ENCODE measurements at regions not wholly inside any gene's neighbourhood (a gene's known extent, or its start where the extent isn't known, plus 50 kb on each side); places are given as distances from the start of the nearest gene placed in this dataset.

GRCh38 chr2:66070721-66071602 lies 364.0 kb upstream of the MEIS1 start (continued):
- peak; percentile 76 for TF ChIP-seq ZNF629 (tag by site-specific recombination; IDR thresholded peaks at IDR 0.05)
- TF ChIP-seq KLF10 (tag by site-specific recombination; IDR thresholded peaks at IDR 0.05) = peak; percentile 40
- TF ChIP-seq MYNN (tag by site-specific recombination; IDR thresholded peaks at IDR 0.05; ENCODE audit: borderline replicate concordance) = no peak
- TF ChIP-seq ZBTB7A (tag by site-specific recombination; IDR thresholded peaks at IDR 0.05; ENCODE audit: low read depth) = no peak
- TF ChIP-seq ZEB2 (tag by site-specific recombination; IDR thresholded peaks at IDR 0.05) = peak; percentile 72; the same call in 1 of the 2 replicates
- TF ChIP-seq REST (tag by site-specific recombination; IDR thresholded peaks at IDR 0.05) = no peak
- TF ChIP-seq ZNF692 (tag by site-specific recombination; IDR thresholded peaks at IDR 0.05) = no peak
- TF ChIP-seq ZNF548 (tag by site-specific recombination; IDR thresholded peaks at IDR 0.05) = no peak
- TF ChIP-seq ZFHX2 (tag by site-specific recombination; conservative IDR thresholded peaks at IDR 0.05) = 0 out of 2 replicates have a peak, but pooled peaks have one; percentile 7
- no peak for TF ChIP-seq ZBTB10 (tag by site-specific recombination; IDR thresholded peaks at IDR 0.05)
- TF ChIP-seq ZNF843 (tag by site-specific recombination; IDR thresholded peaks at IDR 0.05) = peak; percentile 82
- TF ChIP-seq ZNF394 (tag by site-specific recombination; IDR thresholded peaks at IDR 0.05; ENCODE audit: borderline replicate concordance) = 0 out of 2 replicates have a peak, but pooled peaks have one; percentile 16
- peak; percentile 56; the same call in 1 of the 2 replicates for TF ChIP-seq BCL11A (tag by site-specific recombination; IDR thresholded peaks at IDR 0.05; ENCODE audit: low read depth)
- no peak for TF ChIP-seq PBX3 (CRISPR knock-in tag; IDR thresholded peaks at IDR 0.05)
- TF ChIP-seq RBAK (tag by site-specific recombination; IDR thresholded peaks at IDR 0.05) = no peak
- TF ChIP-seq ZNF792 (tag by site-specific recombination; IDR thresholded peaks at IDR 0.05) = peak; percentile 90
- TF ChIP-seq ZNF398 (tag by site-specific recombination; IDR thresholded peaks at IDR 0.05) = no peak
- TF ChIP-seq ZNF777 (tag by site-specific recombination; IDR thresholded peaks at IDR 0.05; ENCODE audit: borderline replicate concordance) = no peak
- no peak for TF ChIP-seq ZNF404 (tag by site-specific recombination; IDR thresholded peaks at IDR 0.05)
- TF ChIP-seq ZNF416 (tag by site-specific recombination; IDR thresholded peaks at IDR 0.05) = no peak
- no peak for TF ChIP-seq EGR2 (tag by site-specific recombination; IDR thresholded peaks at IDR 0.05; ENCODE audit: low read depth)
- no peak for TF ChIP-seq ZNF768 (tag by site-specific recombination; IDR thresholded peaks at IDR 0.05)
- peak; percentile 25; the same call in 1 of the 2 replicates for TF ChIP-seq SP7 (tag by site-specific recombination; IDR thresholded peaks at IDR 0.05)
- TF ChIP-seq ZNF837 (tag by site-specific recombination; IDR thresholded peaks at IDR 0.05) = no peak
- peak; percentile 64 for TF ChIP-seq KLF16 (tag by site-specific recombination; IDR thresholded peaks at IDR 0.05)
- no peak for TF ChIP-seq ZNF223 (tag by site-specific recombination; IDR thresholded peaks at IDR 0.05)
- no peak for TF ChIP-seq ZNF112 (tag by site-specific recombination; IDR thresholded peaks at IDR 0.05)
